ENCODE measurements at regions not wholly inside any gene's neighbourhood (a gene's known extent, or its start where the extent isn't known, plus 50 kb on each side); places are given as distances from the start of the nearest gene placed in this dataset.

DNA sequence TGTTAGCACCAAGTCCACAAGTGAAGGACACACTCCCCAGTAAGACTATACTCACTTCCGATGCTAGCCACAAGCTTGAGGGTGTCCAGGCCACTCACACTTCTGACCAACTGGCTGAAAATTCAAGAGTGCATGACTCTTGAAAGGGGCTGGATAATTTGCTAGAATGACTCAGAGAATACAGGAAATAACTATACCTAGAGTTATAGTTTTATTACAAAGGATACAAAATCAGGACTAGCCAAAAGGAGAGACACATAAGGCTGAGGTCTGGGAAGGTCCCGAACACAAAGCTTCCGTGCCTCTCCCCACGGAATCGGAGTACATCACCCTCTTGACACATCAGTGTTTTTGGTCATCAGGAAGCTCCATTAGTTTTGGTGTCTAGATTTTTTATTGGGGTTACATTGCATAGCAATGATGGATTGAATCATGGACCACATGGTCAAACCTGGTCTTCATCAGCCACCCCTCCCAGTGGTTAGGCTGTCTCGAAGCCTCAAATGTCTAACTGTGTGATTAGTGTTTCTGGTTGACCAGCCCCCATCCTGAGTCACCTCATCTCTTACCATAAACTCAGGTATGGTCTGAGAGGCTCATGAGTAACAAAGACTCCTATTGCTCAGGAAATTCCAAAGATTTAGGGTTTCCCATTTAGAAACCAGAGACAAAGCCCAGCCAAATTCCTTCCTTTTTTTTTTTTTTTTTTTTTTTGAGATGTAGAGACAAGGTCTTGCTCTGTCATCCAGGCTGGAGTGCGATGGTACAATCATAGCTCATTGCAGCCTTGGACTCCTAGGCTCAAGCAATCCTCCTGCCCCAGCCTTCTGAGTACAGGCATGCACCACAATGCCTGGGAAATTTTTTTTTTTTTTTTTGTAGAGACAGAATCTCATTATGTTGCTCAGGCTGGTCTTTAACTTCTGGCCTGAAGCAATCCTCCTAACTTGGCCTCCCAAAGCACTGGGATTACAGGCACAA, 472.0 kb upstream of the TBX3 start:
- H3K4me1 Mint-ChIP-seq (ENCODE audit: low read depth): no peaks in the 10 kb centered on the region
- H3K9me3 Mint-ChIP-seq: no peaks in the 10 kb centered on the region
- DNase-seq (ENCODE audit: low spot score): no peak
- no peak overlapping the region for H3K27ac Mint-ChIP-seq
- no peak overlapping the region for H3K4me3 Mint-ChIP-seq
- H3K36me3 Mint-ChIP-seq (ENCODE audit: low read depth): no peaks in the 10 kb centered on the region
- intact Hi-C loops (cut with micrococcal nuclease): no loop called here
- no peaks in the 10 kb centered on the region for H3K27me3 Mint-ChIP-seq (ENCODE audit: insufficient read depth)

GRCh38 chr12:115149685-115150378, 465.9 kb upstream of the TBX3 start:
- intact Hi-C loops (cut with micrococcal nuclease): no loop called here
- Mint-ChIP-seq H3K4me1 (ENCODE audit: low read depth) (no peaks in the 10 kb centered on the region), H3K36me3 (ENCODE audit: low read depth) (no peaks in the 10 kb centered on the region), H3K9me3 (peaks cover 6% of the 10 kb centered on the region), H3K27ac (no peak overlapping the region), H3K4me3 (no peak overlapping the region), H3K27me3 (ENCODE audit: insufficient read depth) (no peaks in the 10 kb centered on the region)
- DNase-seq (ENCODE audit: low spot score): no peak

DNA sequence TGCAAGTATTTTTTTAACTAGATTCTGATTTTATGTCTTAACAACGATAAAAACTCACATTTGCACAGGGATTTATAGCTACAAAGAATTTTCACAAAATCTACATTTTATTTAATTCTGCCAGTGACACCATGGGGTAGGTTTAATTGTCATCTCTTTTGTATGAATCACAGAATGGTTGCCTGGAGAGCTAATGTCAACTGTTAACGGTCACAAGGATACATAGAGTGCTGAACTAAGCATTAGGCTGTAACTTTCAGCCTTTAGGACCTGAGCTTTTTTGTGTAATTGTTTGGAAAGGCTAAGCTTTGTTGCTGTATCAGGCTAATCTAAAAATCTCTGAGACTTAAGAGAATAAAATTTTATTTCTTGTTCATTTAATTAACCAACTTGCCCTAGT, 465.3 kb upstream of the TBX3 start:
- H3K27ac Mint-ChIP-seq: no peak overlapping the region
- intact Hi-C loops (cut with micrococcal nuclease): no loop called here
- DNase-seq (ENCODE audit: low spot score): no peak
- H3K4me1 Mint-ChIP-seq (ENCODE audit: low read depth): no peaks in the 10 kb centered on the region
- H3K9me3 Mint-ChIP-seq: peaks cover 6% of the 10 kb centered on the region
- no peak overlapping the region for H3K4me3 Mint-ChIP-seq
- no peaks in the 10 kb centered on the region for H3K27me3 Mint-ChIP-seq (ENCODE audit: insufficient read depth)
- no peaks in the 10 kb centered on the region for H3K36me3 Mint-ChIP-seq (ENCODE audit: low read depth)

- Mint-ChIP-seq H3K27ac (no peak overlapping the region), H3K4me3 (no peak overlapping the region), H3K9me3 (peaks cover 6% of the 10 kb centered on the region), H3K36me3 (ENCODE audit: low read depth) (no peaks in the 10 kb centered on the region), H3K4me1 (ENCODE audit: low read depth) (no peaks in the 10 kb centered on the region), H3K27me3 (ENCODE audit: insufficient read depth) (no peaks in the 10 kb centered on the region)
- DNase-seq (ENCODE audit: low spot score): no peak
- intact Hi-C loops (cut with micrococcal nuclease): no loop called here
Measured at GRCh38 chr12:115147916-115148315, 463.9 kb upstream of the TBX3 start.

- intact Hi-C loops (cut with micrococcal nuclease): no loop called here
- no peaks in the 10 kb centered on the region for H3K4me1 Mint-ChIP-seq (ENCODE audit: low read depth)
Measured at GRCh38 chr12:115146453-115146852, 462.5 kb upstream of the TBX3 start.

GRCh38 chr12:115144425-115144824, 460.4 kb upstream of the TBX3 start:
- no peak for DNase-seq (ENCODE audit: low spot score)
- Mint-ChIP-seq H3K27me3 (ENCODE audit: insufficient read depth) (no peaks in the 10 kb centered on the region), H3K27ac (no peak overlapping the region), H3K9me3 (peaks cover 2% of the 10 kb centered on the region), H3K4me3 (no peak overlapping the region), H3K4me1 (ENCODE audit: low read depth) (no peaks in the 10 kb centered on the region), H3K36me3 (ENCODE audit: low read depth) (no peaks in the 10 kb centered on the region)
- intact Hi-C loops (cut with micrococcal nuclease): no loop called here

More at GRCh38 chr12:115146453-115146852, 462.5 kb upstream of the TBX3 start:
- no peaks in the 10 kb centered on the region for H3K27me3 Mint-ChIP-seq (ENCODE audit: insufficient read depth)
- H3K9me3 Mint-ChIP-seq: peaks cover 6% of the 10 kb centered on the region
- H3K27ac Mint-ChIP-seq: no peak overlapping the region
- H3K36me3 Mint-ChIP-seq (ENCODE audit: low read depth): no peaks in the 10 kb centered on the region
- no peak for DNase-seq (ENCODE audit: low spot score)
- no peak overlapping the region for H3K4me3 Mint-ChIP-seq

DNA sequence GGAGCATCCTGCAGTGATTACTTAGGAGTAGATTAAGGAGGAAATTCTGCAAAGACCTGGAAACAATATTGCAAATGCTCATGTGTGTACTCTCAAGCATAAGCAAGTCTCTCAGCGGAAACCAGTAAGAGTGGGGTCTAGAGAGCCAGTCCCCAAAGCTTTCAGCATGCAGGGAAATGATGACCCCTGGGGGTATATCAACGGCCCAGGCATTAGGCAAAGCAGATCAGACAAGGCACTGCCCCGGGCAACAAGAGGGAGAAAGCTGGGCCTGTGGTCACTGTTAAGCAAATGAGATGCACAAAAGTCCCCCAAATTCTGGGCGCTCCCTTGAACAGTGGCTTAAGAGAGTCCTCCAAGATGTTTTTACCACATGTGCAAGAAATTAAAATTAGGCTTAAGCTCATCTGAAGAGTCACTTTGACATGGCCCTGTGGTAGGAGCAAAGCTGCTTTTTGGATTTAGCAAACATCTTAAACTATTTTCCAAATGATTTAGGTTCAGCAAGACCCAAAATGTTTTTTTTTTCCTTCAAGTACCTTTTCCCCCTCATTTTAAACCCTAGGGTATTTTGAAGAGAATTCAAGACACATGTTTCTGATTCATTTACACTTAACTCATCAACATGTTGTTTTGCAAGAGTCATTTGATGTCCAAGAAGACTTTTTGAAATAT, 457.1 kb upstream of the TBX3 start:
- no peaks in the 10 kb centered on the region for H3K4me1 Mint-ChIP-seq (ENCODE audit: low read depth)
- peaks cover 7% of the 10 kb centered on the region for H3K9me3 Mint-ChIP-seq
- no peak overlapping the region for H3K4me3 Mint-ChIP-seq
- H3K27ac Mint-ChIP-seq: no peak overlapping the region
- no peak for DNase-seq (ENCODE audit: low spot score)
- H3K36me3 Mint-ChIP-seq (ENCODE audit: low read depth): no peaks in the 10 kb centered on the region
- intact Hi-C loops (cut with micrococcal nuclease): no loop called here
- H3K27me3 Mint-ChIP-seq (ENCODE audit: insufficient read depth): no peaks in the 10 kb centered on the region

DNA sequence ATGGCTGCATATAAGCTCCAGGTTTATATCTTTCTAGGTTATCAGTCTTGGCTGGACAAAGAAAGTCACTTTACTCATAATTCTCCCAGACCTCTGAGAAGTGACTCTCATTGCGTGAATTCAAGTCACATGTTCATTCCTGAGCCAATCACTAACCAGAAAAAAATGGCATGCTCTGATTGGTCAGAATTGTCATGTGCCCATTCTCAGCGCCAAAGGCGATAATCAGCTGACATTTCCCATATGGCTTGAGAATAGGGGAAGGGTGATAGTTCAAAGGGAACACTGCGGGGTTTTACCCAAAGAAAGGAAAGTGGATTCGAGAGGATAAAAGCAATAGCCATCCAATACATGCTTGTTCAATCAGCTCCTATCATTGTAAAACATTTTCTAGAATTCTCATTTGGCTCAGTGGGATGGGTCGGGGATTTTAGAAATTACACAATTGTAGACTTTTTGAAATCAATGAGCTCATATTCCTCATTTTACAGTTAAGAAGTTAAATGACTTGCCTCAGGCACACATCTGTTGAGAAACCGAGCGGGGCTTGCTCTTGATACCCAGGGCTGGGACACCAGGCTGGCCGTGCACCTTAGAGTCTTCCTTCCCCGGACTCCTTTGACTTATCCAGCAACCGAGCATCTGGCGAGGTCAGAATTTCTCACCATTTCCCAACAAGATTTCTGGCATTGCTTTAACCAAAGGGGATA, 454.0 kb upstream of the TBX3 start:
- intact Hi-C loops (cut with micrococcal nuclease): no loop called here
- Mint-ChIP-seq H3K9me3 (peaks cover 7% of the 10 kb centered on the region), H3K27ac (no peak overlapping the region), H3K36me3 (ENCODE audit: low read depth) (no peaks in the 10 kb centered on the region), H3K4me3 (no peak overlapping the region), H3K27me3 (ENCODE audit: insufficient read depth) (no peaks in the 10 kb centered on the region), H3K4me1 (ENCODE audit: low read depth) (no peaks in the 10 kb centered on the region)
- DNase-seq (ENCODE audit: low spot score): no peak

GRCh38 chr12:115135800-115136211, 451.8 kb upstream of the TBX3 start:
- Mint-ChIP-seq H3K4me3 (no peak overlapping the region), H3K27ac (no peak overlapping the region), H3K9me3 (peaks cover 7% of the 10 kb centered on the region), H3K36me3 (ENCODE audit: low read depth) (no peaks in the 10 kb centered on the region), H3K27me3 (ENCODE audit: insufficient read depth) (no peaks in the 10 kb centered on the region), H3K4me1 (ENCODE audit: low read depth) (no peaks in the 10 kb centered on the region)
- intact Hi-C loops (cut with micrococcal nuclease): no loop called here
- DNase-seq (ENCODE audit: low spot score): no peak

DNA sequence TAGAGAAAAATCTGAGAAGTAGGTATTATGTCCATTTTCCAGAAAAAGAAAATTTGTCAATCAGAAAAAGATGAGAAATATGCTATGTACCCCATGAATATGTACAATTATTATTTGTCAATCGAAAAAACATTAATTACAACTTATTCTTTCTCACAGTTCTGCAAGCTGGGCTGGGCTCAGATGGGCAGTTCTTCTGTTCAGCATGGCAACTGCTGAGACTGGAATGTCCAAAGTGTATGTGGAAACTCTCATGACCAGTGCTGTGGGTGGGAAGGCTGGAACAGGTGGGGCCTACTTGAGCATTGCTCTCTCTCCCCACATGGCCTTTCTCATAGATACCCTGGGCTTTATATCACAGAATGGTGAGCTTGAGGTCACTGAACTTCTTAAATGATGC, 450.3 kb upstream of the TBX3 start:
- no peak for DNase-seq (ENCODE audit: low spot score)
- H3K4me3 Mint-ChIP-seq: no peak overlapping the region
- no peak overlapping the region for H3K27ac Mint-ChIP-seq
- peaks cover 4% of the 10 kb centered on the region for H3K9me3 Mint-ChIP-seq
- intact Hi-C loops (cut with micrococcal nuclease): no loop called here
- H3K36me3 Mint-ChIP-seq (ENCODE audit: low read depth): no peaks in the 10 kb centered on the region
- no peaks in the 10 kb centered on the region for H3K4me1 Mint-ChIP-seq (ENCODE audit: low read depth)
- H3K27me3 Mint-ChIP-seq (ENCODE audit: insufficient read depth): no peaks in the 10 kb centered on the region

DNA sequence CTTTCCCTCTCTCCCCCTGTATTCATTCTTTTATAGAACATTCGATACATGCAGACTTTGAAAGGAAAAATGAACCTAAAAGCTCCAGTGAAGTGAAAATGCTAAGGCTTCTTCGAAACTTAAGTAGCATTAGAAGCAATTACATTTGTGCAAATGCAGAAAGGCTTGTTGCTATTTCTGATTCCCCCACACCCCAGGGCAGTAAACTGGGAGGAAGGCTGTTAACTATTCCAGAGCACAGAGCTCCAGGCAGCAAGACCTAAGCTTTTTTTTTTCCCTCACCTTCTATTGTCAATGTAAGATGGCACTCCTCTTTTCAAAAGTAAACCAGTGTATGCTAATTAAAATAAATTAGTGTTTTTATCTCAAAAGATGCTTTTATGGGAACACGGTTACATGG, 448.9 kb upstream of the TBX3 start:
- H3K4me1 Mint-ChIP-seq (ENCODE audit: low read depth): no peaks in the 10 kb centered on the region
- no peaks in the 10 kb centered on the region for H3K27me3 Mint-ChIP-seq (ENCODE audit: insufficient read depth)
- intact Hi-C loops (cut with micrococcal nuclease): no loop called here
- no peak overlapping the region for H3K4me3 Mint-ChIP-seq
- H3K27ac Mint-ChIP-seq: no peak overlapping the region
- no peaks in the 10 kb centered on the region for H3K36me3 Mint-ChIP-seq (ENCODE audit: low read depth)
- no peak for DNase-seq (ENCODE audit: low spot score)
- H3K9me3 Mint-ChIP-seq: no peaks in the 10 kb centered on the region

DNA sequence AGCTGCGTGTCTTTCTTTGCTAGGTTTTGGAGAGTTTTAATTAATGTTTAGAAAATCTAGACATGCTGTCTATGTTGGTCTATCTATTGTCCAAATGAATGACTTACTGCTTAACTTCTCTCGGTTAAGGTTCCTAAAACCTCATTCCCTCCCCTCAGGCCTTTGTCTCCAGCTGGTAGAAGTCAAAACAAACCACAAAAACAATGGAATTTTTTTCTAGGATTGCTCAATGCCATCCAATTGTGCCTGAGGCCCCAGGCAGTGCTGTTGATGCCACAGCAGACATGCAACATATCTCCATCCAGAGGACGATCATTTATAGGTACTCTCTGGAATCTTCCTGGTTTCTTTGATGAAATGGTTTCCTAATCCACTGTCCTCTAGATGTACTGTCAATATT, 448.2 kb upstream of the TBX3 start:
- intact Hi-C loops (cut with micrococcal nuclease): no loop called here
- DNase-seq (ENCODE audit: low spot score): no peak
- Mint-ChIP-seq H3K27me3 (ENCODE audit: insufficient read depth) (no peaks in the 10 kb centered on the region), H3K4me1 (ENCODE audit: low read depth) (no peaks in the 10 kb centered on the region), H3K4me3 (no peak overlapping the region), H3K36me3 (ENCODE audit: low read depth) (no peaks in the 10 kb centered on the region), H3K9me3 (no peaks in the 10 kb centered on the region), H3K27ac (no peak overlapping the region)
